Stimulated activated CD4-positive, alpha-beta T cell treated with anti-CD3 and anti-CD28 coated beads, Interleukin-12 subunit alpha, Interleukin-12 subunit beta, amount 100 ng/mL, for 24 hours (primary cell): ENCODE measurements at regions not wholly inside any gene's neighbourhood (a gene's known extent, or its start where the extent isn't known, plus 50 kb on each side); places are given as distances from the start of the nearest gene placed in this dataset.
"Not testable (repeated sequence)": the region's sequence is repeated elsewhere in the genome, so short reads cannot be mapped to it uniquely, and the experiment has no call there.

Source experiments
- DNase-seq, 2 experiments: peaks; one replicate each; pipeline ENCODE4 v3.0.0-alpha.2; 2020; ENCODE audit warnings: low read depth in 2 of 2

GRCh38 chr12:124476011-124476400 is 91.4 kb downstream of the NCOR2 start:
- no peak for DNase-seq

GRCh38 chr12:124475295-124476010 is 92.0 kb downstream of the NCOR2 start:
- DNase-seq, result no peak

GRCh38 chr12:124474709-124475108 is 92.7 kb downstream of the NCOR2 start:
- DNase-seq, result no peak

GRCh38 chr12:124472690-124473279 is 94.6 kb downstream of the NCOR2 start:
- DNase-seq, result no peak

GRCh38 chr12:124471828-124472227 is 95.6 kb downstream of the NCOR2 start:
- no peak for DNase-seq

- no peak for DNase-seq
These were observed 96.6 kb downstream of the NCOR2 start for GRCh38 chr12:124470806-124471205.

- no peak for DNase-seq
These were observed 97.3 kb downstream of the NCOR2 start for GRCh38 chr12:124470139-124470538.

GRCh38 chr12:124469193-124469888 is 98.1 kb downstream of the NCOR2 start:
- DNase-seq, result no peak

- not testable (repeated sequence) for DNase-seq
These were observed 99.9 kb downstream of the NCOR2 start for GRCh38 chr12:124467549-124467948.

GRCh38 chr12:124466216-124467128 is 100.9 kb downstream of the NCOR2 start:
- DNase-seq, result peak; percentile 74 to 76

GRCh38 chr12:124465473-124465872 is 101.9 kb downstream of the NCOR2 start:
- DNase-seq, result no peak

- DNase-seq, result no peak
These were observed 102.6 kb downstream of the NCOR2 start for GRCh38 chr12:124464830-124465229.

GRCh38 chr12:124464062-124464461 is 103.3 kb downstream of the NCOR2 start:
- DNase-seq, result no peak

GRCh38 chr12:124463341-124463921 is 104.0 kb downstream of the NCOR2 start:
- no peak for DNase-seq

- no peak for DNase-seq
These were observed 104.7 kb downstream of the NCOR2 start for GRCh38 chr12:124462750-124463149.

GRCh38 chr12:124461851-124462623 is 105.4 kb downstream of the NCOR2 start:
- no peak for DNase-seq

- no peak for DNase-seq
These were observed 106.2 kb downstream of the NCOR2 start for GRCh38 chr12:124461241-124461673.

- no peak for DNase-seq
These were observed 106.6 kb downstream of the NCOR2 start for GRCh38 chr12:124460771-124461170.

GRCh38 chr12:124459852-124460645 is 107.4 kb downstream of the NCOR2 start:
- no peak for DNase-seq
